MCF 10A (cell line): ENCODE measurements at regions not wholly inside any gene's neighbourhood (a gene's known extent, or its start where the extent isn't known, plus 50 kb on each side); places are given as distances from the start of the nearest gene placed in this dataset.

Experiments used
- BruUV-seq: library from RNA; stranded (reverse); fragments of 400-500 nt; replicated peaks from 2 replicates; lab custom pipeline; 2021; lab: Mats Ljungman, UMichigan
- CTCF ChIA-PET: fragments of 300-600 bp; sonication (Branson Sonifier 250); formaldehyde crosslinking; extraction: SDS; loops from one replicate; lab custom pipeline; 2021; ENCODE audit warnings: antibody characterized with exemption, inconsistent platforms; lab: Yijun Ruan, JAX
- POLR2A ChIA-PET: fragments of 300-600, 350-650 bp; sonication (Branson Sonifier 250); formaldehyde crosslinking; extraction: SDS; loops from one replicate; lab custom pipeline; 2020; ENCODE audit warnings: antibody characterized with exemption, inconsistent platforms; lab: Yijun Ruan, JAX
- DNase-seq: peaks from one replicate; pipeline ENCODE4 v3.0.0-alpha.2; 2018; ENCODE audit not compliant: unreplicated experiment
- H3K27ac Mint-ChIP-seq: one replicate; pipeline ENCODE4 v1.8.0; 2022; ENCODE audit warnings: mild to moderate bottlenecking, low read depth, mixed read lengths; ENCODE audit not compliant: unreplicated experiment
- H3K27me3 Mint-ChIP-seq: one replicate; pipeline ENCODE4 v1.8.0; 2022; ENCODE audit warnings: mixed read lengths; ENCODE audit not compliant: insufficient read depth, unreplicated experiment
- H3K36me3 Mint-ChIP-seq: one replicate; pipeline ENCODE4 v1.8.0; 2022; ENCODE audit warnings: mild to moderate bottlenecking, moderate library complexity, mixed read lengths; ENCODE audit not compliant: insufficient read depth, unreplicated experiment
- H3K4me1 Mint-ChIP-seq: one replicate; pipeline ENCODE4 v1.8.0; 2022; ENCODE audit warnings: mixed read lengths; ENCODE audit not compliant: insufficient read depth, unreplicated experiment
- H3K4me3 Mint-ChIP-seq: one replicate; pipeline ENCODE4 v1.8.0; 2022; ENCODE audit warnings: mild to moderate bottlenecking, moderate library complexity, mixed read lengths; ENCODE audit not compliant: unreplicated experiment
- H3K9me3 Mint-ChIP-seq: one replicate; pipeline ENCODE4 v1.8.0; 2022; ENCODE audit warnings: mixed read lengths; ENCODE audit not compliant: unreplicated experiment
- intact Hi-C: fragments of 100-400 bp; cut with micrococcal nuclease; formaldehyde crosslinking; loops from 2 replicates; pipeline ENCODE4 v1.14.1; 2022
- TF ChIP-seq, protein P1 (sequence below): fragments of 200-600 bp; IDR thresholded peaks from one replicate; pipeline ENCODE4 v1.8.0; 2022; ENCODE audit warnings: antibody characterized with exemption, mild to moderate bottlenecking; ENCODE audit not compliant: unreplicated experiment

DNA sequence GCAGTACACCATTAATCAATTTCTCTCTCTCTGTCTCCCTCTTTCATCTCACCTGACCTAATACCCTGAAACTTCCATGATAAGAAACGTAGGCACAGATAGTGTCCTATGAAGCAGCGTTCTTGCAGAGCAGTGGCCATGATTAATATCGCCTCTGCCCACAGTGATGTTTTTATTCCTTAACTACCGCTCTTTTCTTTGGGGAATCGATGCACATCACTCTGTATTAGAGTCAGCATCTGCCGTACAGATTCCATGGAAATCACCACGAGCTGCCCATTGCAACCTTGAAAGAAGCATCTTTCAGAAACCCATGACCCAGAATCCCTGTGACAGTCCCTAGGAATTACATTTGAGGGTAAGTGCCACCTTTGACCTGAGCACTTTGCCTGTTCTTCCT is 152.0 kb upstream of the ECI2 start:
- no peak overlapping the region for H3K27ac Mint-ChIP-seq
- no TSS peak for BruUV-seq
- intact Hi-C loops, result no loop called here
- no peak for DNase-seq
- H3K36me3 Mint-ChIP-seq, result no peaks in the 10 kb centered on the region
- ChIA-PET CTCF (no interaction called here), POLR2A (no interaction called here)
- H3K4me3 Mint-ChIP-seq, result no peak overlapping the region
- H3K4me1 Mint-ChIP-seq, result no peaks in the 10 kb centered on the region
- no peaks in the 10 kb centered on the region for H3K27me3 Mint-ChIP-seq
- no peaks in the 10 kb centered on the region for H3K9me3 Mint-ChIP-seq
- TF ChIP-seq, protein P1, sequence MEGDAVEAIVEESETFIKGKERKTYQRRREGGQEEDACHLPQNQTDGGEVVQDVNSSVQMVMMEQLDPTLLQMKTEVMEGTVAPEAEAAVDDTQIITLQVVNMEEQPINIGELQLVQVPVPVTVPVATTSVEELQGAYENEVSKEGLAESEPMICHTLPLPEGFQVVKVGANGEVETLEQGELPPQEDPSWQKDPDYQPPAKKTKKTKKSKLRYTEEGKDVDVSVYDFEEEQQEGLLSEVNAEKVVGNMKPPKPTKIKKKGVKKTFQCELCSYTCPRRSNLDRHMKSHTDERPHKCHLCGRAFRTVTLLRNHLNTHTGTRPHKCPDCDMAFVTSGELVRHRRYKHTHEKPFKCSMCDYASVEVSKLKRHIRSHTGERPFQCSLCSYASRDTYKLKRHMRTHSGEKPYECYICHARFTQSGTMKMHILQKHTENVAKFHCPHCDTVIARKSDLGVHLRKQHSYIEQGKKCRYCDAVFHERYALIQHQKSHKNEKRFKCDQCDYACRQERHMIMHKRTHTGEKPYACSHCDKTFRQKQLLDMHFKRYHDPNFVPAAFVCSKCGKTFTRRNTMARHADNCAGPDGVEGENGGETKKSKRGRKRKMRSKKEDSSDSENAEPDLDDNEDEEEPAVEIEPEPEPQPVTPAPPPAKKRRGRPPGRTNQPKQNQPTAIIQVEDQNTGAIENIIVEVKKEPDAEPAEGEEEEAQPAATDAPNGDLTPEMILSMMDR, result no peak

DNA sequence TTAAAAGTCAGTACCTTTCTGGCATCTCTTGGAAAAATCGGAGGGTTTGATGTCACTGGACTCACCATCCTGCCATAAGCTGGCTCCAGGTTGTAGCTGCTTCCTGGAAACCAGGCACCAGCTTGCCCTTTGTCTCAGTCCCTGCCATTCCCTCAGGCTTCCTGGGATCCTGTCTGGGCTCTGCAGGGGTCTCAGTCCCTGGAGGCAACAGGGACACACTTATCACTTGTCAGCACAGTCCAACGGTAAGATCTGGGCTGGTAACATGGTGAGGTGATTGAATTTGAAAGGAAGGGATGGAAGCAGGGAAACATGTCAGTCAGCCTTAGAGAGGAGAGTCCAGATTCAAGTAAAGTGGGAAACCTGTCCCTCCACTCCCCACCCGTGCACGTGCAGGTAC is 147.6 kb upstream of the ECI2 start:
- ChIA-PET CTCF (interaction anchor here (0.9 to 1.6 kb wide), 3 partner anchors 18 to 722 kb away, joined by 3 to 5 read pairs (median 4); no protein-coding TSS in a partner anchor), POLR2A (no interaction called here)
- BruUV-seq, result no TSS peak

DNA sequence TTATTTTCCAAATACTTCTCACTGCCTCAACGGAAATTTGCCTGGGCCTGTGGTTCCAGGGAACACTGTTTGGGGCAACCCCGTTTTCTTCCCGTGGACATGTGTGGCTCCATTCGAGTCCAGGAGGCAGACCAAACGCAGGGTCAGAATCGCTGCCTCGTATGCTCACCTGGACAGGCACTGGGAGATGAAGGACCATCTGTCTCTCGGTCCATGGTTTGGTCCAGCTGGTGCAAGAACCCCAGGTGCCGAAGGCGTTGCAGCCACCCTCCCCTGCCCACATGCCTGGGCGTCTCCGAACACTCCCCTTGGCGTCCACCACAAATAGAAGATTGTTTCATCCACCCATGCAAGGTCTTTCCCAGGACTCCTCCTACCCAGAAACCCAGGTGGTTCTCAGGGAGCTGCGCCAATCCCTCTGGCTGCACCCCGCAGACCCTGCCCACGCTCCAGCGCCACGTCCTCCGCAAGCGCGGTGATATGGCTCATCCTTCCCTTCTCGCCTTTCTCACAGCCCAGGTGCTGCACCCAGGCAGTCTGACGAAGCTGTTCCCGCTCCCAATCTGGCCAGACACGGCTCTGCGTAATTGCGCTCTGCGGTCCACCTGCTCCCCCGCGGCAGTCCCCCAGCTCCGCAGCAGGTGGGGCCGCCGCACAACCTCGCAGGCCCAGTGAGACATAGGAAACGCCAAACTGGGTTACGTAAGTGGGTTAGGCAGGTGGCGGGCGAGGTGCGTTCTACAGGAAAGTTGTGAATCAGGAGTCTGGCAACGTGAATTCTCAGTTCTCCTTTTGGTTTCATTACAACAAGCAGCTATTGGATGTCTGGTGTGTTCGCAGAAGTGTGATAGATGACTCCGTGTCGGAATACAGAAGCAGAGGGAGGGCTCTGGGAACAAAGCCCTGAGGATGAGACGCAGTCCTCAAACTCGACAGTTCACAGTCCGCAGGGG is 146.2 kb upstream of the ECI2 start:
- POLR2A ChIA-PET, result interaction anchor here (0.5 to 2.0 kb wide), 13 partner anchors 9 to 905 kb away, joined by 3 to 18 read pairs (median 4); partner anchors contain the start of genes CDYL and ECI2
- intact Hi-C loops, result no loop called here
- Mint-ChIP-seq H3K9me3 (no peaks in the 10 kb centered on the region), H3K4me3 (peak overlapping the region; percentile 75), H3K27ac (peak overlapping the region; percentile 86), H3K36me3 (no peaks in the 10 kb centered on the region), H3K27me3 (no peaks in the 10 kb centered on the region), H3K4me1 (peaks cover 23% of the 10 kb centered on the region)
- peak; percentile 90 for DNase-seq
- CTCF ChIA-PET, result interaction anchor here (0.6 to 1.6 kb wide), 7 partner anchors 10 to 1396 kb away, joined by 3 to 5 read pairs (median 3); no protein-coding TSS in a partner anchor
- no TSS peak for BruUV-seq
- TF ChIP-seq, protein P1, result peak; percentile 37

More for the DNA sequence above, 147.6 kb upstream of the ECI2 start:
- no peak overlapping the region for H3K4me3 Mint-ChIP-seq
- H3K27me3 Mint-ChIP-seq, result no peaks in the 10 kb centered on the region
- no peaks in the 10 kb centered on the region for H3K36me3 Mint-ChIP-seq
- no peak for DNase-seq
- H3K27ac Mint-ChIP-seq, result no peak overlapping the region
- peaks cover 23% of the 10 kb centered on the region for H3K4me1 Mint-ChIP-seq
- intact Hi-C loops, result no loop called here
- TF ChIP-seq, protein P1, result no peak
- H3K9me3 Mint-ChIP-seq, result no peaks in the 10 kb centered on the region

DNA sequence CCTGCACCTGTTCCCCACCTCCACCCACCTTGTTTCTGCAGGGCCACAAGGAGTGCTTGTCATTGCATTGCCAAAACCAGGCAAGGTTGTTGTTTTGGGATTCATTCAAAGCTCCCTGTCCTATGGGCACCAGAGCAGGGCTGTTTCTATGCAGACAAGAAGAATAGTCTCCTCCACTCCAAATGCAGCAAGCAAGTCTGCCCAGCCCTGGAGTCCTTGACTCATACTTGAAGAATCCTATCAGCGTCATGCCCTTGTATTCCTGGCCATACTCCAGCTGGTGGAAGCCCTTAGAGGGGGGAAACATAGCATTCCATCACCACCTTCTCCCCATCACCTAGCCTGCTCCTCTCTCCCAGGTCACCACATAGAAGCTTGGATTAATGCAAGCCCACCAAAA is 145.3 kb upstream of the ECI2 start:
- BruUV-seq, result no TSS peak
- Mint-ChIP-seq H3K36me3 (no peaks in the 10 kb centered on the region), H3K9me3 (no peaks in the 10 kb centered on the region), H3K4me3 (peak overlapping the region; percentile 75), H3K4me1 (peaks cover 23% of the 10 kb centered on the region), H3K27ac (peak overlapping the region; percentile 86), H3K27me3 (no peaks in the 10 kb centered on the region)
- CTCF ChIA-PET, result interaction anchor here (0.6 kb wide), 1 partner anchor 225 kb away, joined by 3 read pairs; no protein-coding TSS in a partner anchor
- TF ChIP-seq, protein P1, result no peak
- POLR2A ChIA-PET, result interaction anchor here (0.9 to 2.0 kb wide), 6 partner anchors 8 to 327 kb away, joined by 3 to 18 read pairs (median 3); partner anchors contain the start of gene ECI2
- DNase-seq, result peak; percentile 88
- intact Hi-C loops, result no loop called here
